ENCODE measurements at regions not wholly inside any gene's neighbourhood (a gene's known extent, or its start where the extent isn't known, plus 50 kb on each side); places are given as distances from the start of the nearest gene placed in this dataset.

DNA sequence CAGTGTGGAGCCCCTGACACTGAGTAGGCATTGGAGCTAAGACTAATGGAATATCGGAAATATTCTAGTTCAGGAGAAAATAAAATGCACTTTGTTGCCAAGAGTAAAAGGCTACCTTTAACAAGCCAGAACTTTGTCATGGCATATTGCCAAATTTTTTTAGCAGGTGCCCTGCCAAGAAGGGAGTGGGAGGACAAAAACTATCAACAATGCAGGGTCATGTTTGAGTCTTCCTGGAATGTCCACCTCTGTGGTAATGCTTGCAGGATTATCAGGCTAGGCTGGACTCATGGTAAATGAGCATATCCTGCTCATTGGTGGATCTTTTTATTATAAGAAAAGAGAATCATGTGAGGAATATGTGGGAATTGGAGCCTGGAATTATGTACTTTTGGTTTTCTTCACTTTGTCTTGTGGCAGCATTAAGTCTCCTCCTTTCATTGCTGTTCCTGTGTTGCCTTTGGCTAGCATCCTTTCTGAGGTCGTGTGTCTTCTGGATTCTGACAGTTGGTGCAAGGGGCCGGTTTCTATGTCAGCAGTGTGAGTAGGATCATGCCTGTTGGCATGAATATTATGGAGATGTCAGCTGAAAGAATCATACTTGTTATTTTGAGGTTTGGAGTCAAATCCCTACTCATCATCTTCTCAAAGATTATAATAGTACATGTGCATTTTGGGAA is 122.9 kb upstream of the SPRY2 start:
- ChIA-PET POLR2A (no interaction called here), CTCF (no interaction called here)
- no peaks in the 10 kb centered on the region for H3K79me2 ChIP-seq (ENCODE audit: control insufficient read depth, insufficient read depth, low read length)
- no peak overlapping the region for H3K27ac ChIP-seq (ENCODE audit: insufficient read depth, low read depth, low read length)
- H3K4me3 ChIP-seq (replicated peaks in 1 of 3; ENCODE audit: insufficient read depth in 1 of 3, low read depth in 1 of 3, low read length in 3 of 3), result no peak overlapping the region
- H3K36me3 ChIP-seq (ENCODE audit: control insufficient read depth in 2 of 2, extremely low read depth in 1 of 2, insufficient read depth in 2 of 2, low read length in 2 of 2), result no peaks in the 10 kb centered on the region
- peaks cover 5% of the 10 kb centered on the region for H3K4me1 ChIP-seq (ENCODE audit: control insufficient read depth, extremely low read depth, insufficient read depth, low read length)
- intact Hi-C loops (cut with micrococcal nuclease) (no loop called here), dilution Hi-C loops (cut with MboI; ENCODE audit: extremely low pct_ligation_motif_present, low sequenced_read_pairs) (no loop called here)
- no peak overlapping the region for H3K9ac ChIP-seq (replicated peaks; ENCODE audit: extremely low read depth, insufficient read depth, low read length)
- no peaks in the 10 kb centered on the region for H3K9me3 ChIP-seq (replicated peaks; ENCODE audit: control insufficient read depth, insufficient read depth, low read length)
- FAIRE-seq (no peak), DNase-seq (ENCODE audit: low read depth, low spot score) (peak; percentile 36)
- H3K4me2 ChIP-seq (ENCODE audit: insufficient read depth, low read length), result no peak overlapping the region
- no TSS peak for BruUV-seq (replicated peaks)
- H3K27me3 ChIP-seq (ENCODE audit: control insufficient read depth in 2 of 2, insufficient read depth in 2 of 2, low read length in 2 of 2), result no peaks in the 10 kb centered on the region
- no peak overlapping the region for H2AFZ ChIP-seq (ENCODE audit: low read depth, low read length)
- H4K20me1 ChIP-seq (replicated peaks; ENCODE audit: control insufficient read depth, extremely low read depth, insufficient read depth, low read length), result no peaks in the 10 kb centered on the region
- no peaks in the 10 kb centered on the region for H3K9me1 ChIP-seq (replicated peaks; ENCODE audit: control insufficient read depth, extremely low read depth, insufficient read depth, low read length)
- TF ChIP-seq, protein P1, sequence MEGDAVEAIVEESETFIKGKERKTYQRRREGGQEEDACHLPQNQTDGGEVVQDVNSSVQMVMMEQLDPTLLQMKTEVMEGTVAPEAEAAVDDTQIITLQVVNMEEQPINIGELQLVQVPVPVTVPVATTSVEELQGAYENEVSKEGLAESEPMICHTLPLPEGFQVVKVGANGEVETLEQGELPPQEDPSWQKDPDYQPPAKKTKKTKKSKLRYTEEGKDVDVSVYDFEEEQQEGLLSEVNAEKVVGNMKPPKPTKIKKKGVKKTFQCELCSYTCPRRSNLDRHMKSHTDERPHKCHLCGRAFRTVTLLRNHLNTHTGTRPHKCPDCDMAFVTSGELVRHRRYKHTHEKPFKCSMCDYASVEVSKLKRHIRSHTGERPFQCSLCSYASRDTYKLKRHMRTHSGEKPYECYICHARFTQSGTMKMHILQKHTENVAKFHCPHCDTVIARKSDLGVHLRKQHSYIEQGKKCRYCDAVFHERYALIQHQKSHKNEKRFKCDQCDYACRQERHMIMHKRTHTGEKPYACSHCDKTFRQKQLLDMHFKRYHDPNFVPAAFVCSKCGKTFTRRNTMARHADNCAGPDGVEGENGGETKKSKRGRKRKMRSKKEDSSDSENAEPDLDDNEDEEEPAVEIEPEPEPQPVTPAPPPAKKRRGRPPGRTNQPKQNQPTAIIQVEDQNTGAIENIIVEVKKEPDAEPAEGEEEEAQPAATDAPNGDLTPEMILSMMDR (IDR thresholded peaks at IDR 0.05; ENCODE audit: extremely low read depth in 1 of 2, insufficient read depth in 1 of 2, low read depth in 1 of 2, low read length in 2 of 2), result no peak
- no peak for TF ChIP-seq EZH2 (IDR thresholded peaks at IDR 0.05; ENCODE audit: borderline replicate concordance, low read depth, low read length, severe bottlenecking)

DNA sequence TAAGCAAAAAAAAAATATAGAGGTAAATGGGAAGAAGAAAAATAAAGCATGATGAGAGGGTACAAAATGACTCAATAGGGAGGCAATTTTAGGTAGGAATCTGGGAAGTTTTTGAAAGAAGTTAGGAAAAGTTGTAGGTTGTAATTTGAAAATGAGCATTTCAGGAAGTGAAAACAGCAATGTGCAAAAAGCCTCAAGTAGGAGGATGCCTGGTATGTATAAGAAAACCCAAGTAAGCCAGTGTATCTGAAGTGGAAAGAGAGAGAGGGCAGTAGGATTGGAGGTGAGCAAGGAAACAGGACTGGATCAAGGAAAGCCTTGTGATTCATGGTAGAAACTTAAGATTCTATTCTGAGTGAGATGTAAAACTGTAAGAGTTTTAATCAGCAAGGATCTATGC is 121.6 kb upstream of the SPRY2 start:
- no peak overlapping the region for H3K4me2 ChIP-seq (ENCODE audit: insufficient read depth, low read length)
- H3K9me1 ChIP-seq (replicated peaks; ENCODE audit: control insufficient read depth, extremely low read depth, insufficient read depth, low read length), result no peaks in the 10 kb centered on the region
- no TSS peak for BruUV-seq (replicated peaks)
- H3K9ac ChIP-seq (replicated peaks; ENCODE audit: extremely low read depth, insufficient read depth, low read length), result no peak overlapping the region
- no peaks in the 10 kb centered on the region for H3K79me2 ChIP-seq (ENCODE audit: control insufficient read depth, insufficient read depth, low read length)
- H3K4me3 ChIP-seq (replicated peaks in 1 of 3; ENCODE audit: insufficient read depth in 1 of 3, low read depth in 1 of 3, low read length in 3 of 3), result no peak overlapping the region
- H3K9me3 ChIP-seq (replicated peaks; ENCODE audit: control insufficient read depth, insufficient read depth, low read length), result no peaks in the 10 kb centered on the region
- CTCF ChIA-PET, result interaction anchor here (1.1 kb wide), 1 partner anchor 168 kb away, joined by 3 read pairs; no protein-coding TSS in a partner anchor
- intact Hi-C loops (cut with micrococcal nuclease) (no loop called here), dilution Hi-C loops (cut with MboI; ENCODE audit: extremely low pct_ligation_motif_present, low sequenced_read_pairs) (no loop called here)
- no peaks in the 10 kb centered on the region for H3K36me3 ChIP-seq (ENCODE audit: control insufficient read depth in 2 of 2, extremely low read depth in 1 of 2, insufficient read depth in 2 of 2, low read length in 2 of 2)
- DNase-seq (ENCODE audit: low read depth, low spot score) (no peak), FAIRE-seq (no peak)
- H3K27ac ChIP-seq (ENCODE audit: insufficient read depth, low read depth, low read length), result no peak overlapping the region
- peaks cover 13% of the 10 kb centered on the region for H3K4me1 ChIP-seq (ENCODE audit: control insufficient read depth, extremely low read depth, insufficient read depth, low read length)
- no peak overlapping the region for H2AFZ ChIP-seq (ENCODE audit: low read depth, low read length)
- POLR2A ChIA-PET, result no interaction called here
- TF ChIP-seq, protein P1 (IDR thresholded peaks at IDR 0.05; ENCODE audit: extremely low read depth in 1 of 2, insufficient read depth in 1 of 2, low read depth in 1 of 2, low read length in 2 of 2), result no peak
- TF ChIP-seq MYC (IDR thresholded peaks at IDR 0.05; ENCODE audit: low read depth, low read length), result no peak
- H3K27me3 ChIP-seq (ENCODE audit: control insufficient read depth in 2 of 2, insufficient read depth in 2 of 2, low read length in 2 of 2), result no peaks in the 10 kb centered on the region
- H4K20me1 ChIP-seq (replicated peaks; ENCODE audit: control insufficient read depth, extremely low read depth, insufficient read depth, low read length), result no peaks in the 10 kb centered on the region

All from endothelial cell of umbilical vein (primary cell).